HG02798 (cell line): ENCODE measurements at regions not wholly inside any gene's neighbourhood (a gene's known extent, or its start where the extent isn't known, plus 50 kb on each side); places are given as distances from the start of the nearest gene placed in this dataset.
"Not testable (repeated sequence)": the region's sequence is repeated elsewhere in the genome, so short reads cannot be mapped to it uniquely, and the experiment has no call there.

ENCODE experiments used
- ATAC-seq: cut with Tn5 transposase; IDR thresholded peaks from one replicate; pipeline ENCODE4 v1.9.1; 2021; ENCODE audit warnings: mild to moderate bottlenecking; ENCODE audit not compliant: unreplicated experiment, poor library complexity

GRCh38 chrY:17511984-17512383, 368.0 kb downstream of the CDY2B start:
- not testable (repeated sequence) for ATAC-seq

GRCh38 chrY:17511476-17511875, 368.5 kb downstream of the CDY2B start:
- ATAC-seq, result not testable (repeated sequence)

- ATAC-seq, result not testable (repeated sequence)
Observed at GRCh38 chrY:17505834-17506233, 374.2 kb downstream of the CDY2B start.

GRCh38 chrY:17484763-17485162, 395.3 kb downstream of the CDY2B start:
- ATAC-seq, result not testable (repeated sequence)

GRCh38 chrY:17484157-17484556, 395.9 kb downstream of the CDY2B start:
- peak; percentile 68 for ATAC-seq

- ATAC-seq, result peak; percentile 72
Observed at GRCh38 chrY:17481389-17482022, 398.5 kb downstream of the CDY2B start.

- ATAC-seq, result not testable (repeated sequence)
Observed at GRCh38 chrY:17472068-17472467, 408.0 kb downstream of the CDY2B start.

GRCh38 chrY:17459753-17460152, 420.3 kb downstream of the CDY2B start:
- ATAC-seq, result peak; percentile 95

- no peak for ATAC-seq
Observed at GRCh38 chrY:17430570-17431166, 449.4 kb downstream of the CDY2B start.

- no peak for ATAC-seq
Observed at GRCh38 chrY:17398336-17399072, 481.5 kb downstream of the CDY2B start.

- no peak for ATAC-seq
Observed at GRCh38 chrY:17397659-17398058, 482.4 kb downstream of the CDY2B start.

- no peak for ATAC-seq
Observed at GRCh38 chrY:17381431-17382070, 498.5 kb downstream of the CDY2B start.

GRCh38 chrY:17378326-17378725, 501.7 kb downstream of the CDY2B start:
- no peak for ATAC-seq

- ATAC-seq, result no peak
Observed at GRCh38 chrY:17368413-17368812, 511.6 kb downstream of the CDY2B start.

GRCh38 chrY:17366400-17366799, 513.6 kb downstream of the CDY2B start:
- no peak for ATAC-seq

GRCh38 chrY:17339028-17339427, 541.0 kb downstream of the CDY2B start:
- no peak for ATAC-seq

- ATAC-seq, result no peak
Observed at GRCh38 chrY:17330733-17331132, 549.3 kb downstream of the CDY2B start.

- ATAC-seq, result no peak
Observed at GRCh38 chrY:17319916-17320315, 560.1 kb downstream of the CDY2B start.

GRCh38 chrY:17318631-17319030, 561.4 kb downstream of the CDY2B start:
- ATAC-seq, result no peak

GRCh38 chrY:17277056-17277455, 603.0 kb downstream of the CDY2B start:
- no peak for ATAC-seq

- ATAC-seq, result no peak
Observed at GRCh38 chrY:17259497-17259896, 620.5 kb downstream of the CDY2B start.
